OCI-LY7 (cell line): ENCODE measurements at regions not wholly inside any gene's neighbourhood (a gene's known extent, or its start where the extent isn't known, plus 50 kb on each side); places are given as distances from the start of the nearest gene placed in this dataset.

ENCODE experiments used
- CTCF ChIP-seq: fragments of 200-600 bp; sonication (generic); conservative IDR thresholded peaks from 2 replicates; pipeline ENCODE4 v1.5.1; 2014; ENCODE audit warnings: mild to moderate bottlenecking, antibody characterized with exemption, low read length, moderate library complexity, mixed read lengths
- EZH2phosphoT487 ChIP-seq: fragments of 200-600 bp; sonication (generic); IDR thresholded peaks from 2 replicates; pipeline ENCODE4 v1.6.1; 2018; ENCODE audit warnings: low read depth, borderline replicate concordance, mild to moderate bottlenecking, mixed run types, antibody characterized with exemption, low read length, moderate library complexity, mixed read lengths

GRCh38 chr10:129005804-129006203 lies 461.2 kb upstream of the MGMT start:
- TF ChIP-seq CTCF (no peak), EZH2phosphoT487 (no peak)
